IPS-11a (cell line): ENCODE measurements at regions not wholly inside any gene's neighbourhood (a gene's known extent, or its start where the extent isn't known, plus 50 kb on each side); places are given as distances from the start of the nearest gene placed in this dataset.

Source experiments
- H3K4me3 ChIP-seq: one replicate; pipeline ENCODE4 v1.5.1; 2013; ENCODE audit warnings: low read depth, low read length, control low read depth

DNA sequence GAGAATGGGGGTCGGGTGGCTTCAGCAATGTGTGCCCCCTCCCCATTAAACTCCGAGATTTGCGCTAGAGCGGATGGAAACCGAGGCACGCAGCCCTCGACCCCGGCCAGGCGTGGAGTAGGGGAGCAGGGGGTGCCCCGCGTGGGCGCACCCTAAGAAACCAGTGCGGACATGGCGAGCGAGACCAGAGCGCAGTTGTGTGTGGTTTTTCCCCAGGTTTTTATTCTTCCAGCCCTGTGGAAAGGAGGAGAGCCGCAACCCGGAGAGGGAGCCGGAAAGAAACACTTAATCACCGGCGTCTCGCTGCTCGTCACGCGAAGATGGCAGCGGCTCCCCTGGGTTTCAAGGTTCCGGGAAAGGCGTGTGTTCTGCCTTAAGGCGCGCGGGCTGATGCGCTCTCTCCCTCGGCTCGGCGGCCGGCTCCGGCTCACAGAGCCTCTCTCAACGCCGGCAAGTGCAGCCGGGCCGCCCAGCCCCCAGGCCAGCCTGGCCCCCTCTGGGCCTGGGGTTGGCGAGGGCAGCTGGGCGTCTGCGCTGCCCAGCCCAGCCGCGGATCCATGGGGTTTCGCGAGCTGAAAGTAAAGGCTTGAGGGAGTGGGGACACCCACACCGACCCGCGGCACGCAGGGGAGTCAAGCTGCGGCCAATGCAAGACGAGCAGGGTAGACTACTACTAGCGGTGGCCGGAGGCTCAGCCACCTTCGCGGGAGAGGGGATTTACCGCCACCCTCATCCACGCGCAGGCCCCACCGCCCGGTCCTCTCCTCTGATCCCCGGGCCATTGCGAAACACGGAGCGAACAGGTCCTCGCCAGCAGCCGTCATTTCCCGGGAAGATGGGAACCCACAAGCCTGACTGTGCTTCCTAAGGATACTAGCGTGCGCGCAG lies 74.0 kb upstream of the BCOR start:
- peak overlapping the region; percentile 47 for H3K4me3 ChIP-seq

DNA sequence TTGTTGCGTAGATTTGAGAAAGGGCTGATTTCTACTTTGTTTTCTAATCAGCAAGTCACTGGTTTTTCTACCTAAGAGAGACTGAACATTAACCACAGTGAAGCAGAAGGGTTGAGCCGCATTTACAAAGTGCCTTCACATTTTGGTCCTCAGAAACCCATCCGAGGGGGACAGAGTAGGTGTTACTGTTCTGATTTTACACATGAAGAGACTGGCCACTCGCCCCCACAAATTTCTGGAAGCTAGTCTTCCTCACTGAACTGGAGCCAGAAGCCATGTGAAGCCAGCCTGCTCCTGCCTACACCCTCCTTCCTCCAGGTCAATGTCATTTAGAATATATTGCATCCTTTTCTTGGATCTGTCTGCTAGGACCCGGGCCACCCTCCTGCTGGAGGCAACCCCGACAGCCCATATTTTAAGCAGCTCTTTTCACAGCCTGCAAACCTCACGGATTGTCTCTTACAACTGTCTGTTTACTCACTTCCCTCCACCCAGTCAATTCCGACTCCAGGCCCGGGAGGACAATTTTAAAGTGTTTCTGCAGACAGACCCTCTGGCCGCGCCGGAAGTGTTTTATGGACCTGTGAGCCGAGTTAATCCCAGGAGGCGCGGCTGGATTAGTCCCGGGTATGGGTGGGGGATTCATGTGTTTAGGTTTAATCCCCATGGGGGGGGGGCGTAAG lies 73.2 kb upstream of the BCOR start:
- H3K4me3 ChIP-seq, result peak overlapping the region; percentile 47

DNA sequence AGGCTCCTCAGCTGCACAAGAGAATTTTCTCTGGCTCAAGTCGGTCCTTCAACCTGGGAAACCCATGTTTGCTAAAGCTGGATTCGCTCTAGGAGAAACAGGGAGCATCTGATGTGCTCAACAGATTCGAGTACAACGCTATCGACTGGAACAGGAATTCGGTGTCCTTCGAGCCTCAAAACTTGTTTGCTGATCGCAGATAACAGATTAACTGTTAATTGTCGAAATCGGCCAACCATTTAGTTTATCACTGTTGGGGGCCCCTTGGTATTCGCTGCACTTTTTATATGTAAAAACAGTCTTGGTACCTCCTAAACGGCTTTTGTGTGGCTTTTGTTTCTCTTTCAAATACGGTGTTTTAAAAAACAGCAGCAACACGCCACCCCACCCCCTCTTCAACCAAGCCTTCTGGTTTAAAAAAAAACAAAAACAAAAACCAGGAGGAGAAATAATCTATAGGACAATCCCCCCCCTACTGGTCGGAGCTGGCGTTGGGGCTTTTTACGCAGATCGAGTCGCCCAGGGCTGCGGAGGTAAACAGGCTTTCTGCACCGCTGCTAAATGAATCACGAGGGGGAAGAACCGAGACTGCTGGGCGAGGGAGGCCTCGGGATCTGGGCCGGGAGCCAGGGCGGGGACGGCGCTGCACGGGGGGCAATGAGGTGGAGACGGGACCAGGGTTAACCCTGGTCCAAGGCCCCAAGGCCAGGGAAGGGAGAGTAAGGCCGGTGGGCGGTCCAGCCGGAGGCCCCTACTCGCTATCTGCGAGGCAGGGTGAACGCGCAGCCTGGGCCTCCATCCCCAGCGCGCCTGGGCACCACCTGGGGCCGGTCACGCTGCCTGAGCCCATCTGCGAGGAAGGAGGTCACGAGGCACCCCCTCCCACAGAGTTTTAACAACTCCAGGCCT lies 71.7 kb upstream of the BCOR start:
- no peak overlapping the region for H3K4me3 ChIP-seq

DNA sequence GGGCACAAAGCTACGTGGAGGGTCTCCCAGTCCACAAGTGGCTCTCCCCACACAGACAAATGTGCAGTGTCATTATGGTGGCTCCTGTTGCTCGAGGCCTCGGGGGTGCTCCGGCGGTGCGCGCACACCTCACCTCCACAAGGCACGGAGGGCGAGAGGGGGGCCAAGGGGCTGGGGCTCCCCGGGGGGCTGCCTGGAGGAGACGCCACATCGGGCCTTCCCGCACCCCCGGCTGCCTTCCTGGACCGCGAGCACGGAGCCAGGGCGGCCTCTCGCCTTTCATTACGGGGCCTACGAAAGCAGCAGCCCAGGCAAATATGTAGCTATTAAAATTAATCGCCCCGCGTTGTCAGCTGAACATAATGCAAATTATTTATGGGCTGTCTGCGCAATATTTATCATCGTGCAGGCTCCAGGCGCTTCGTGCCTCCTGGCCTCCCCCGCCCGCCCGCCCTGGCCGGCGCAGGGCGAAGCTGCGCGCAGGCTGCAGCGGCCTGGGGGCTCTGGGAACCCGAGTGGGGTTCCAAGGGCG lies 70.8 kb upstream of the BCOR start:
- peak overlapping the region; percentile 17 for H3K4me3 ChIP-seq

DNA sequence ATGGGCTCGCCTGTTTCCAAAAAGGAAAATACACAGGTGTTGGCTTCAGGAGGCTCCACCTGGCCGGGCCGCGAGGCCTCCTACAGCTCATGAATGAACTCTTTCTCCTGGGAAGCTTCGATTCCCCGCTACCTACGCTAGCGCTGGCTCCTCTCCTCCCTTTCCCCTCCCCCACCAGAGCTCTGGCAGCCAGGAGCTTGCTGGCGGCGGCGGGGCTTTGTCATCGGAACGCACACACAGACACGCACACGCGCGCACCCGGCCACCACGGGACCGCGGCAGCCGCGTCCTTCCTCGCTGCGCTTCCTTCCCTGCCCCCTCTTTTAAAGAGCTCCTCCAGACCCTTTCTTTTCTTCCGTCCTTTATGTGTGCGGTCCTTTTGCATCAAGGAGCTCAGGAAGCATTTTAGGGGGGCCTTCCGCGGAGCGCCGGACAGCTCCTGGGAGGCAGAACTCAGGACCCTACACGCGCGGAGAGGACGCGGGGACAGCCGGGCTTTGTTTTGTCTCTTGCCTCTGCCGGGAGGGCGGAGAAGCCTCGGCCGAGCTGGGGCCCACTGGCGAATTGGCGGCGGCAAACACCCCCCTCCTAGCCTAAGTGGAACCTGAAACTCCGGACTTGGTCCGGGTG lies 70.2 kb upstream of the BCOR start:
- H3K4me3 ChIP-seq, result peak overlapping the region; percentile 17

DNA sequence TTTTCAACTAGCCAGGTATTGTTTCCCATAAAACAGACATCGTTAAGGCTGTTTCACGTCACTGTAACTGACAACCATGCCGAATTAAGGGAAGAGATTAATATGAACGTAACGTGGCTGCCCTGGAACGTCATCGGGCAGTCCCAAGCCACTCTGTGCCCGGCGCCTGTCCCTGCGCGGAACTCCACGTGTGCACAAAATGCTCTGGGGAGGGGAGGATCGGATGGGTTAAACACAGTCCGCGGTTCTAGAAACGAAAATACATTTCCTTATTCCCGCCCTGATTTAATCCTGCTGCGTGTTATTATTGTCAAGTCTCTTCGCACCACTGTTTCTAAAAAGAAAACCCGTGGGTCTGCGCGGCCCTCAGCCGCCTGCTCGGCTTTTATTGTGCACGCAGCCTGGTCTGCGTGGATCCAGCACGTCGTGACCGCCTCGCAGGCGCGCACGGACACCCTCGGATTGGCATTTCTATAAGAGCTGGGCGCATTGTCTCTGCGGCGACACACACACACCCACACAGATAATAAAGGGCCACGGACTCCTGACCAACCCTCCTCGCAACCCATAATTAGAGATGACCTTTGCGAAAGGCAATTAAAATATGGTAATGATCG lies 69.6 kb upstream of the BCOR start:
- no peak overlapping the region for H3K4me3 ChIP-seq

DNA sequence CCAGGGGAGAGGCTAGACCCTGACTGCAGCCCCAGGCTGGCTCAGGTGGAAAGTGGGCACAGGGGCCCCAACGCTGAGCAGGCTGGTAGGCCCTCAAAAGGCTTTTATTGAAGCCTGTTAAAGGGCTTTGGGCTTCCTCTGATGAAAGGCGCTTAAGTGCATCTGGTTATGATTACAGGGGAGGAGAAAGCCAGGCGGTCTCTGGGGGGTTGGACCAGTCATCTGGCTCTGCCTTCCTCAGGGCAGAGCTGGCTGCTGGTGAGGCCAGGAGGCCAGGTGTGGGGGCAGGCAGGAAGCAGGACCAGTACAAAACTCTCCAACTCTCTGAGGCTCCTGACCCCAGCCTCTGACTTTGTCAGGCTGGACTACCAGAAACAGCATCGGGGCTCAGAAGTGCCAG lies 68.8 kb upstream of the BCOR start:
- H3K4me3 ChIP-seq, result no peak overlapping the region

DNA sequence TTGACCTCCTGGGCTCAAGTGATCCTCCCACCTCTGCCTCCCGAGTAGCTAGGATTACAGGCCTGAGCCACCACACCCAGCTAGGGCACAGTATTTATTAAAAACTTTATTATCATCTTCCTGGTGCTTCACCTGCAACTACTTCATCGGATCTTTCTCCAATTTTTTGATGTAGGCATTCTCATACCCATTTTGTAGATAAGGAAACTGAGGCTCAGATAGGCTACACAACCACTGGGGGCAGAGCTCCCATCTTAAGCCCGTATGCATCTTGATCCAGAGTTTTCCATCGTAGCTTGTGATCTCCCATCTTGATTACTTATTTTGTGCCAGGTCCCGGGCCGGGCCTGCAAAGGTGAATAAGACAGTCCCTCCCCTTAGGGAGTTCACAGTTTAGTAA lies 68.1 kb upstream of the BCOR start:
- H3K4me3 ChIP-seq, result no peak overlapping the region

DNA sequence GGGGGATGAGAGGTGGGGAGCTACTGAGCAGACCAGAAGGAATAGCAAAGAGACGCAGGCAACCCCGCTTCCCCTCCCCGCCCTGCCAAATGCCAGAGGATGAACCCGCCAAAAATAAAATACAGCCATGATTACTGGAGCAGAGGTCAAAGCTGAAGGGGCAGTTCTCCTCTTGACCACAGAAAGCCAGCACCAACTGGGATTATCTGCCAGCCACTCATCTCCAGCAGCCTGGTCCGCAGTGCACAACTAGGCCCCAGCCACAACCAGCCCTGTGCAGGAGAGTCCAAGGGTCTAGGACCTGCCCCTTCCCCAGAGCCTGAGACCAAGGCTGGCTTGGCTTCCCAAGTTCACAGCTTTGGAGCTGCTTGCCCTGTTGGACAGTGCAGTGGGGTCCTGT lies 67.4 kb upstream of the BCOR start:
- no peak overlapping the region for H3K4me3 ChIP-seq

DNA sequence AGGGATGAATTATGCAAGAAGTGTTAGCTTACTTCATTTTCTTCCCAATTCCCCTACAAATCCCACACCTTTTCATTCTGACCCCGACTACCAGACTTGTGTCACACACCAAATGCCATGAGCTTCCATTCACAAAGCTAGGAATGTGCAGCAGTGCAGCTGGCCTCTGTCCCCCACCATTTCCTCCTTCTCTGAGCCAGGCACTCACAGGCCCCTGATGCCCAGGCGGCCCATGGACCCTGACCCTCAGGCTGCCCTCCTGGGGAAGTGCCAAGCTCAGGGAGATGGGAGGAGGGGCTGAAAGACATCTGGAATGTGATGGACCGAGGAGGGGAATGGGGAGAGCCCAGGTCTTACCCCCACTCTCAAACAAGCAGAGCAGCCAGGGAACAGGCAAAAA lies 67.0 kb upstream of the BCOR start:
- no peak overlapping the region for H3K4me3 ChIP-seq

DNA sequence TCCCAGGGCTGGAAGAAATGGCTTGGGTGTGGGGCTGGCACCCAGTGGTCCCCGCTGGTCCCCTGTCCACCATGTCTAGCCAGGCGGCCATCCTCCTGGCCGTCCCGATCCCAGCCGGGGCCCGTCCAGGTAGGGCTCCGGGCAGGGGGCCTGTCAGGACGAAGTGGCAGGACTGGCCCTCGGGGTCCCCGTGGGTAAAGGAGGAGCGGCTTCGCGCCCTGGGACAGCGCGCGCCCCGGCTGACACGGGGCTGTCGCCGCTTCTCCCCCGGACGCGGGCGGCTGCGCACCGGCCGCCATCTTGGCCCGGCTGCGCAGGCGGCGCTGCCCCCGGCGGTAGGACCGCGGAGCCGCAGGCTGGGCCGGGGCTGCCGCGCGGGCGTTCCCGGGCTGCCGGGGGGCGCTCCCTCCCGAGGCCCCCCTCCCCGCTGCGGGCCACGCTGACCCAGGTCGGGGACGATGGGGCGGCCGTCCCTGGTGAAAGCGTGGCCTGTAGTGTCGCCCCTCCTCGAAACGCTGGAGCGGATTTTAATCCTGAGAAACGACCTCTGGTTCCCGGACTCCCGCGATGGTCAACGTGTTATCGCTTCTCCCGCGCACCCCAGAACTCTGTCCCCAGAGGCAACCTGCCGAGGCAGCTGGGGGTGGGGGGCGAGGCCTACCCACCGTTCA lies 60.4 kb upstream of the BCOR start:
- peak overlapping the region; percentile 17 for H3K4me3 ChIP-seq

DNA sequence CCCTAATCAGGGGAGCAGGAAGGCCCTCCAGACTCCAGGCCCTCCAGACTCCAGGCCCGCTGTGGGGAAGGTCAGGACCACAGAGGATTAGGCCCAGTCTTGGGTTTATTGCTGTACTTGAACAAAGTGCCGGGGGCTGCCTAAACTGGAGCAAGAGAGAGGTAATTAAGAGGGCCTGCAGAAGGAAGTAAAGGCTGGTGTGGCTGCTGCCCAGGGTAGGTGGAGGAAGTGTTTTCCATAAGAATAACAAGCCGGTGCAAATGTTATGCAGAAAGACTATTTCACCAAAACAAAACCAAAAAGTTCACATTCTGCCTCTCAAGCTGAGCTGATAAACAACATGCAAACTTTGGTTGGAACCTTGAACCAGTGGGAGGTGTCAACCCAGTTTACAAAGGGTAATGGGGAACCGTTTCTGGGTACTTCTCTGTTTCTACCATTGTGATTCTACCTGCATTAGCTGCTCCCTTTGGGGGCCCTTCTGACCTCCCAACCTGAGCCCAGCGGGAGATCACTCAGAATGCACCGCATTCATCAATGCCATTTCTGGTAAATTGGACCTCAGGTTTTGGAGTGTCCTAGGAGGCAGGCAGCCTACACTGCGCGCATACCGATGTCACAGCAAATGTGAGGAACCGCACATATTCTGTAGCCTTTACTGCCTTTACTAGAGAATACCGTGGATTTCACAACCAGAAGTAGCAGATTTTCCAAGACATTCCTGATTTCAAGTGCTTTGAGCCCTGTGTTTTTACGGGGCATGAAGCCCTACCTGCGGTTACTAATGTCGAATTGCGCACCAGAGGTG lies 59.7 kb upstream of the BCOR start:
- H3K4me3 ChIP-seq, result peak overlapping the region; percentile 20

DNA sequence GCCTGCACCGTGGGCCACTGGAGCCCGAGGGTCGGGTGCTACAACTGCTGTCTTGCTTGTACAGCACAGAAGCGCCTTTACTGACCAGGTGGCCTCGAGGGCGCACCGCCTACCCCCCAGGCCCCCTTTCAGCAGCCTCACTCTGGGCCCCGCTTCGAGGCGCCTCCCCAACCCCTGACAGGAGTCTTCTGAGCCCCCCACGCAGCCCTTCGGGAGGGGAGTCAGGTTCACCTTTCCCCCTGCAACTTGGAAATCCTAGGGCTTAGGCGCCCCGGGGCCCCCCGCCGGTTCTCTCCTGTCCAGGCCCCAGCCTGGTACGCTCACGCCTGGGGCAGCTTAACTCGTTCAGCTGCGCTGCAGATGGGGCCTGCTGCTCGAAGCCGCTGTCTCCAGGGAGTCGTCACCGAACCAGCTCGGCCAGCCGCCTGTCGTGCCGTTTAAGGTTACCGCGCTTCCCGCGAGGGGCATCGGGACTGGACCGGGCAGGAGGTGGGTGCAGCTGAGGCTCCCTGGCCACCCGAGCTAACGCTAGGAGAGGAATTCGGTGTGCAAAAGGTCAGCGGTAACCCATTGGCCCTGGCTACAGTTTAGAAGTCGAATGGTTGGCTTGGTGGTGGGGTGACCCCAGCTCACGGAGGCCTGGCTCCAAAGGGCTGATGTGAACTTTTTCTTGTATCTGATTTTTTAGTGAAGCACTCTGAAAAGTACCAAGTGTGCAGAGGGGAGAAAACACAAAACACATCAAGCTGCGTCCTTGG lies 58.9 kb upstream of the BCOR start:
- H3K4me3 ChIP-seq, result peak overlapping the region; percentile 51

DNA sequence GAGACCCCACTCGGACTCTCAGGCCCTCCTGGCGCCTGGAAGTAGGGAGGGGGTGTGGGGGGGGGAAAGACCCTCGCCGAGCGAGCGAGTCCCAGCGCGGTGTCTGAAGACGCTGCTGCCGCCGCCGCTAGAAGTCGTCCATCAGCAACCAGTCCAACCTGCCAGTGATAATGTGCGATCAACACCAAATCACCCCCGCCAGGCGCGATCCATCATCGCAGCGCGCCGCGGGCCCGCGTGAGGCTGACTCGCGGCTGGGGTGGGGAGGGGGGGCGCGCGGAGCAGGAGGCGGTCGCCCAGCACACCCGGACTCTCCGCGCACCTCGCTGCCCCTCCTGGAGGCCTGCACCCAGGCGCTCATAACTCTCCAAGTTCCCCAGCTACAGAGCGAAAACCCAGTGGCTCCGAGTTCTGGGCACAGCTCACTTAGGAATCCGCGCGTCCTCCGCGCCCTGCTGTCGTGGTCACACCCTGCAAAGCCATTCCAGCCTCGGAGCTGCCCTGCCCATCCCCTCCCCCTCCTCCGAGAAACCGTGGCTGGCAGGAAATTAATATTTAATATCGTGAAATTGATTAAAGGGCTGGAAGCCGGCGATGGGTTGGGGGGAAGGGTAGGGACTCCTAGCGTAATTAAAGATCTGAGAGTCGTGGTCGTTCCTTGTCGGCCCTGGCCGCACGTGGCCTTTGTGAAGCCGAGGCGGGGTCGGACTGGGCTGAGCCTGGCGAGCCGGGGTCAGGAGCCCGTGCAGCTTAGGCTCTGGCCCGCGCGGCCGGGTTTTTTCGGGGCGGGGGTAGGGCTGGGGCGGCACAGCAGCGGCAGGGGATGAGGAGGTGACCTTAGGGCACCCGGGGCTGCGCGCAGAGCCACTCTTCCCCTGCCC lies 58.1 kb upstream of the BCOR start:
- H3K4me3 ChIP-seq, result peak overlapping the region; percentile 51

DNA sequence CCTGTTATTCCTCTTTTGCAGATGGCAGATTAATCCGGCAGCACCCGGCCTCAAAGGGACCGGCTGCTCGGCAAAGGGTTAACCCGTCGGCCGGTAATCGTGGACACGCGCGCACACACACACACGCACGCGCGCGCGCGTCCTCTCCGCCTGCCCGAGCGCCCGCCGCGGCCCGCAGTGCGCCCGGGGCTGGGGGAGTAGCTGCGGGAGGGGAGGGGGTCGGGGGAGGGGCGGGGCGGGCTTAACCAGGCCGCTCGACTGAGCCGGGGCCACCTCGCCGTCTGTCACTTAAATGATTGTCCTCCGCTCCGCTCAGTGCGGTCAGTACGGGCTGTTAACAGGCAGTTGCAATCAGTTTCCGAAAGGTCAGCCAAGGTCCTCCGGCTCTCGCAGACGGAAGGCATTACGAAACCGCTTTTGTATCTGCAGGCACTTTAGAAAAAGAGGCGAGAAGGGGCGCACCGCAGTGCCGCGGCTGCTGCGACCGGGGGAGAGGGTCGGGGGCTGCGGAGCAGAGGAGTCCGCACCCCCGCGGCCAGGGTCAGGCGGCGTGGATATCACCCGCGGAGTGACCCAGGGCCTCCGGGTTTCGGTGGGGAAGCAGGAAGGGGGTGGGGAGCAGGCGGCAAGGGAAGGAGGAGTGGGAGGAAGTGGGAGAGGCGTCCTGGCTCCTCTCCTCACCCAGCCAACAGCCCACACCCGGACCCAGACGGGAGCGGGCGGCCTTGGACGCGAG lies 57.3 kb upstream of the BCOR start:
- peak overlapping the region; percentile 51 for H3K4me3 ChIP-seq

DNA sequence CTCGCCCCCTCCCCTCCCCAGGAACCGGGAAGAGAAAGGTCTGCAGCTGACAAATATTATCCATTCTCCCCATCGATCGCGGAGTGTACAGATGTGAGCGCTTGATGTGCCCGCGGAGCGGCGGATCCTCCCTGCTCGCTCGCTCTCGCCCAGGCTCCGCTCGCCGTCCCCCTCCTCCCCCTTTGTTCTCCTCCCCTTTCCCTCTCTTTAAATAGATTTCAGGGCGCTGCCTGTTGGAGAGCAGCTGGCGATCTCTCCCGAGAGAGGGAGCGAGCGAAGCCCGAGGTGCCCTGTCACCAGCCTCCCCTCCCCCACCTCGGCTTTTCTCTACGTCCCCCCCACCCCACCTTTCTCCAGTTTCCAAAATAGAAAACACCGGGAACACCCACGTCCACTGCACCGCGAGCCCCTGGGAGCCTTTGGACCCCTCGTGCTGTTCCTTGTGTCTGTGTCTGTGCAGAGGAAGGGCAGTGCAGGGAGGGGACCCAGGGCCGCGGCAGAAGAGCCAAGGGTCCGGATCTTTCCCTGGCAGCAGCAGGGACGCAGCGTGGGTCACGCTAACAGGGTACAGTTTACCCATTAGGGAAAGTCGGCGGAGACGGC lies 56.6 kb upstream of the BCOR start:
- H3K4me3 ChIP-seq, result peak overlapping the region; percentile 38
